ENCODE measurements at regions not wholly inside any gene's neighbourhood (a gene's known extent, or its start where the extent isn't known, plus 50 kb on each side); places are given as distances from the start of the nearest gene placed in this dataset.
"Not testable (repeated sequence)": the region's sequence is repeated elsewhere in the genome, so short reads cannot be mapped to it uniquely, and the experiment has no call there.

- not testable (repeated sequence) for TF ChIP-seq CTCF (IDR thresholded peaks at IDR 0.05; ENCODE audit: low read depth, low read length); EZH2phosphoT487 (IDR thresholded peaks at IDR 0.05; ENCODE audit: low read depth)
Observed at GRCh38 chr1:55430206-55430605, 215.0 kb upstream of the USP24 start.

All from OCI-LY3 (cell line).